ENCODE measurements at regions not wholly inside any gene's neighbourhood (a gene's known extent, or its start where the extent isn't known, plus 50 kb on each side); places are given as distances from the start of the nearest gene placed in this dataset.

GRCh38 chr1:55594701-55595100, 379.5 kb upstream of the USP24 start:
- Histone ChIP-seq H3K4me2 (ENCODE audit: low read length) (no peak overlapping the region), H3K9me3 (ENCODE audit: insufficient read depth, low read length) (no peaks in the 10 kb centered on the region), H3K4me1 (ENCODE audit: low read length) (no peaks in the 10 kb centered on the region), H2AFZ (ENCODE audit: low read depth, low read length) (no peak overlapping the region), H3K27ac (ENCODE audit: low read length) (no peak overlapping the region), H3K79me2 (ENCODE audit: low read length) (no peaks in the 10 kb centered on the region), H3K9ac (ENCODE audit: low read length) (no peak overlapping the region), H4K20me1 (ENCODE audit: insufficient read depth, low read length) (no peaks in the 10 kb centered on the region), H3K36me3 (replicated peaks; ENCODE audit: low read depth, low read length) (no peaks in the 10 kb centered on the region), H3K27me3 (ENCODE audit: low read depth, low read length) (no peaks in the 10 kb centered on the region), H3K4me3 (ENCODE audit: low read length) (no peak overlapping the region)
- TF ChIP-seq, protein P1, sequence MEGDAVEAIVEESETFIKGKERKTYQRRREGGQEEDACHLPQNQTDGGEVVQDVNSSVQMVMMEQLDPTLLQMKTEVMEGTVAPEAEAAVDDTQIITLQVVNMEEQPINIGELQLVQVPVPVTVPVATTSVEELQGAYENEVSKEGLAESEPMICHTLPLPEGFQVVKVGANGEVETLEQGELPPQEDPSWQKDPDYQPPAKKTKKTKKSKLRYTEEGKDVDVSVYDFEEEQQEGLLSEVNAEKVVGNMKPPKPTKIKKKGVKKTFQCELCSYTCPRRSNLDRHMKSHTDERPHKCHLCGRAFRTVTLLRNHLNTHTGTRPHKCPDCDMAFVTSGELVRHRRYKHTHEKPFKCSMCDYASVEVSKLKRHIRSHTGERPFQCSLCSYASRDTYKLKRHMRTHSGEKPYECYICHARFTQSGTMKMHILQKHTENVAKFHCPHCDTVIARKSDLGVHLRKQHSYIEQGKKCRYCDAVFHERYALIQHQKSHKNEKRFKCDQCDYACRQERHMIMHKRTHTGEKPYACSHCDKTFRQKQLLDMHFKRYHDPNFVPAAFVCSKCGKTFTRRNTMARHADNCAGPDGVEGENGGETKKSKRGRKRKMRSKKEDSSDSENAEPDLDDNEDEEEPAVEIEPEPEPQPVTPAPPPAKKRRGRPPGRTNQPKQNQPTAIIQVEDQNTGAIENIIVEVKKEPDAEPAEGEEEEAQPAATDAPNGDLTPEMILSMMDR (IDR thresholded peaks at IDR 0.05; ENCODE audit: low read depth, low read length): no peak
- TF ChIP-seq EZH2phosphoT487 (IDR thresholded peaks at IDR 0.05; ENCODE audit: low read depth): no peak

DNA sequence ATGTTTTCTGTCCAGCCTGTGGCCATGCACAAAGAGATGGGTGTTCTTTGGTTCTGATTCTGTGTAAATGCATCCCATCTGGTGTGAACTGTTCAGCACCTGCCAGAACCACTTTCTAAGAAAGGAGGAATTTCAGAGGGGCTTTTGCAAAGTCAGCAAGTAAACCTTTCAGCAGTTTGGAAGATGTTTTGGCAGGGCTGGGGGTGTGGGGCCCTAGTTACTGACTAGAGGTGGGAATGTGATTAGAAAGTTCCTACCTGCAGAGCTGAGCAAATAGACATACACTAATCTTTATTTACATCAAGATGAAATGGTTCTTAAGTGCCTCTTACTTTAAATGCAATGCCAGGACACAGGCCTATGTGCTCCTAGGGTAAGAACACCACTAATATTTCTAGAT, 378.1 kb upstream of the USP24 start:
- Histone ChIP-seq H3K9ac (ENCODE audit: low read length) (no peak overlapping the region), H3K79me2 (ENCODE audit: low read length) (no peaks in the 10 kb centered on the region), H3K27ac (ENCODE audit: low read length) (no peak overlapping the region), H4K20me1 (ENCODE audit: insufficient read depth, low read length) (no peaks in the 10 kb centered on the region), H3K4me1 (ENCODE audit: low read length) (no peaks in the 10 kb centered on the region), H3K36me3 (replicated peaks; ENCODE audit: low read depth, low read length) (no peaks in the 10 kb centered on the region), H2AFZ (ENCODE audit: low read depth, low read length) (no peak overlapping the region), H3K9me3 (ENCODE audit: insufficient read depth, low read length) (no peaks in the 10 kb centered on the region), H3K4me3 (ENCODE audit: low read length) (no peak overlapping the region), H3K27me3 (ENCODE audit: low read depth, low read length) (no peaks in the 10 kb centered on the region), H3K4me2 (ENCODE audit: low read length) (no peak overlapping the region)
- TF ChIP-seq EZH2phosphoT487 (IDR thresholded peaks at IDR 0.05; ENCODE audit: low read depth): no peak
- TF ChIP-seq, protein P1 (IDR thresholded peaks at IDR 0.05; ENCODE audit: low read depth, low read length): no peak

GRCh38 chr1:55592122-55592521, 377.0 kb upstream of the USP24 start:
- Histone ChIP-seq H3K4me2 (ENCODE audit: low read length) (no peak overlapping the region), H3K79me2 (ENCODE audit: low read length) (no peaks in the 10 kb centered on the region), H4K20me1 (ENCODE audit: insufficient read depth, low read length) (no peaks in the 10 kb centered on the region), H3K9ac (ENCODE audit: low read length) (no peak overlapping the region), H3K9me3 (ENCODE audit: insufficient read depth, low read length) (no peaks in the 10 kb centered on the region), H2AFZ (ENCODE audit: low read depth, low read length) (no peak overlapping the region), H3K4me1 (ENCODE audit: low read length) (no peaks in the 10 kb centered on the region), H3K4me3 (ENCODE audit: low read length) (no peak overlapping the region), H3K27me3 (ENCODE audit: low read depth, low read length) (no peaks in the 10 kb centered on the region), H3K27ac (ENCODE audit: low read length) (no peak overlapping the region), H3K36me3 (replicated peaks; ENCODE audit: low read depth, low read length) (no peaks in the 10 kb centered on the region)
- TF ChIP-seq, protein P1 (IDR thresholded peaks at IDR 0.05; ENCODE audit: low read depth, low read length): no peak
- TF ChIP-seq EZH2phosphoT487 (IDR thresholded peaks at IDR 0.05; ENCODE audit: low read depth): no peak

DNA sequence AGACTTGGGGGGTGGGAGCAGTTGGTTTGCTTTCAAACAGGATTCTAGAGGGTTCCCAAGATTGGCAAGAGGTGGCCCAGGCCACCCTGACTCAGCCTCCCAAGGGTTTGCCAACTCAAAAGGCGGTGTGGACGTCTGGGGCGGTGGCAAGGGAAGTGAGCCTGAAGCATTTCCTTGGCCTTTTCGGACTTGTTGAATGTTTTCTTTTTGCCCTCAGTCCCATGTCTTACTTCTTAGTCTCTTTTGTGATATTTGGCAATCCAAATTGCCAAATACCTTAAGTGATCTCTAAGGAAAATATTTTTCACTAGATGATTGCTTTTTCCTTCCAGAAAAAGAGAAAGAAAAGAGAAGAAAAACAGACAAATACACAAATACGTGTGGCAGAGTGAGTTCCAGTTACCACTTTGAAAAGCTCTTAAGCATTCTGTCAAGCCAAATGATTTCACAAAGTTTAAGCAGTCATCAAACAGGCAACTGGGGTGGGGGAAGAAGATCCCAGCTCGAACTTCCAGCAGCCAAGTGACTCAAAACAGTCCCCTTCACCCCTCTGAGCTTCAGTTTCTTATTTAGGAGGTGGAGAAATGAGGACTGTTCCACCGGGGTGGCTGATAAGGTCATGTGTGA, 374.6 kb upstream of the USP24 start:
- H2AFZ ChIP-seq (ENCODE audit: low read depth, low read length): no peak overlapping the region
- H4K20me1 ChIP-seq (ENCODE audit: insufficient read depth, low read length): no peaks in the 10 kb centered on the region
- H3K27ac ChIP-seq (ENCODE audit: low read length): no peak overlapping the region
- H3K4me1 ChIP-seq (ENCODE audit: low read length): no peaks in the 10 kb centered on the region
- no peak for TF ChIP-seq EZH2phosphoT487 (IDR thresholded peaks at IDR 0.05; ENCODE audit: low read depth)
- TF ChIP-seq, protein P1 (IDR thresholded peaks at IDR 0.05; ENCODE audit: low read depth, low read length): no peak
- no peak overlapping the region for H3K4me3 ChIP-seq (ENCODE audit: low read length)
- H3K4me2 ChIP-seq (ENCODE audit: low read length): no peak overlapping the region
- H3K27me3 ChIP-seq (ENCODE audit: low read depth, low read length): no peaks in the 10 kb centered on the region
- no peak overlapping the region for H3K9ac ChIP-seq (ENCODE audit: low read length)
- no peaks in the 10 kb centered on the region for H3K36me3 ChIP-seq (replicated peaks; ENCODE audit: low read depth, low read length)
- no peaks in the 10 kb centered on the region for H3K9me3 ChIP-seq (ENCODE audit: insufficient read depth, low read length)
- no peaks in the 10 kb centered on the region for H3K79me2 ChIP-seq (ENCODE audit: low read length)

Measured in OCI-LY3 (cell line).